Keratinocyte (primary cell): ENCODE measurements at regions not wholly inside any gene's neighbourhood (a gene's known extent, or its start where the extent isn't known, plus 50 kb on each side); places are given as distances from the start of the nearest gene placed in this dataset.

Experiments used
- DNase-seq: peaks from one replicate; pipeline ENCODE4 v3.0.0-alpha.2; 2011; ENCODE audit warnings: low read depth, missing footprints, low spot score
- FAIRE-seq: peaks from 2 replicates; lab custom pipeline; 2011; peaks lifted over from hg19 to GRCh38; lab: Jason Lieb, UNC
- H2AFZ ChIP-seq: 2 replicates; pipeline ENCODE4 v1.6.0; 2012; ENCODE audit warnings: low read length, control low read depth, inconsistent platforms; ENCODE audit not compliant: control insufficient read depth
- H3K27ac ChIP-seq: 2 replicates; pipeline ENCODE4 v1.5.1; 2011; ENCODE audit warnings: low read length; ENCODE audit not compliant: control insufficient read depth, insufficient read depth
- H3K27me3 ChIP-seq: 3 replicates; pipeline ENCODE4 v1.6.0; 2011; ENCODE audit warnings: low read length; ENCODE audit not compliant: control insufficient read depth, insufficient read depth; ENCODE audit errors: extremely low read depth
- H3K36me3 ChIP-seq, 2 experiments: 2 replicates in 1 of 2; 3 replicates in 1 of 2; pipeline ENCODE4 v1.5.1; 2011; ENCODE audit warnings: low read length in 2 of 2, mild to moderate bottlenecking in 1 of 2; ENCODE audit not compliant: control insufficient read depth in 2 of 2, insufficient read depth in 2 of 2; ENCODE audit errors: extremely low read depth in 1 of 2
- H3K4me1 ChIP-seq: 3 replicates; pipeline ENCODE4 v1.5.1; 2011; ENCODE audit warnings: low read length; ENCODE audit not compliant: control insufficient read depth, insufficient read depth; ENCODE audit errors: extremely low read depth
- H3K4me2 ChIP-seq: 3 replicates; pipeline ENCODE4 v1.6.0; 2011; ENCODE audit warnings: low read depth, low read length; ENCODE audit not compliant: control insufficient read depth, insufficient read depth; ENCODE audit errors: extremely low read depth
- H3K4me3 ChIP-seq, 3 experiments: fragments of 200-600 bp in 1 of 3; sonication (generic) in 1 of 3; 2 replicates in 2 of 3; 3 replicates in 1 of 3; pipeline ENCODE4 v1.5.1; 2011 to 2016; ENCODE audit warnings: low read length in 3 of 3, mild to moderate bottlenecking in 3 of 3, control low read depth in 2 of 3, inconsistent platforms in 1 of 3, low read depth in 1 of 3, mixed read lengths in 1 of 3, mixed run types in 1 of 3, moderate library complexity in 1 of 3; ENCODE audit not compliant: control insufficient read depth in 2 of 3, insufficient read depth in 2 of 3; ENCODE audit errors: extremely low read depth in 1 of 3
- H3K79me2 ChIP-seq: 2 replicates; pipeline ENCODE4 v1.6.0; 2012; ENCODE audit warnings: low read length; ENCODE audit not compliant: control insufficient read depth, insufficient read depth
- H3K9ac ChIP-seq: 3 replicates; pipeline ENCODE4 v1.6.0; 2011; ENCODE audit warnings: low read length; ENCODE audit not compliant: control insufficient read depth, insufficient read depth; ENCODE audit errors: extremely low read depth
- H3K9me1 ChIP-seq: 3 replicates; pipeline ENCODE4 v1.6.0; 2011; ENCODE audit warnings: low read length; ENCODE audit not compliant: control insufficient read depth, insufficient read depth; ENCODE audit errors: extremely low read depth
- H3K9me3 ChIP-seq: 2 replicates; pipeline ENCODE4 v1.5.1; 2012; ENCODE audit warnings: low read depth, low read length; ENCODE audit not compliant: control insufficient read depth
- H4K20me1 ChIP-seq: 3 replicates; pipeline ENCODE4 v1.6.0; 2011; ENCODE audit warnings: low read length; ENCODE audit not compliant: control insufficient read depth, insufficient read depth; ENCODE audit errors: extremely low read depth
- CTCF ChIP-seq, 3 experiments: IDR thresholded peaks in 1 of 3; conservative IDR thresholded peaks in 1 of 3; optimal IDR thresholded peaks in 1 of 3; 2 replicates in 2 of 3; 3 replicates in 1 of 3; pipeline versions ENCODE3 to v1.5.1; 2011; ENCODE audit warnings: low read length in 3 of 3, mild to moderate bottlenecking in 3 of 3, moderate library complexity in 2 of 3, control low read depth in 1 of 3, inconsistent platforms in 1 of 3; ENCODE audit not compliant: insufficient read depth in 2 of 3; ENCODE audit errors: extremely low read depth in 1 of 3
- EZH2 ChIP-seq: IDR thresholded peaks from one replicate; pipeline ENCODE4 v1.6.1; 2012; ENCODE audit warnings: inconsistent platforms, mild to moderate bottlenecking, low read length, moderate library complexity
- dilution Hi-C: fragments of 300-500 bp; cut with MboI; formaldehyde crosslinking; loops from one replicate; pipeline ENCODE4 v1.7.0; 2020; ENCODE audit warnings: low sequenced_read_pairs; ENCODE audit not compliant: extremely low pct_ligation_motif_present

GRCh38 chr14:38500125-38500524, 244.2 kb upstream of the CLEC14A start:
- Histone ChIP-seq H4K20me1 (no peaks in the 10 kb centered on the region), H2AFZ (no peak overlapping the region), H3K79me2 (no peaks in the 10 kb centered on the region), H3K27ac (no peak overlapping the region), H3K4me3 (no peak overlapping the region), H3K36me3 (no peaks in the 10 kb centered on the region), H3K27me3 (no peaks in the 10 kb centered on the region), H3K4me1 (no peaks in the 10 kb centered on the region), H3K4me2 (no peak overlapping the region), H3K9me3 (no peaks in the 10 kb centered on the region), H3K9ac (no peak overlapping the region), H3K9me1 (no peaks in the 10 kb centered on the region)
- dilution Hi-C loops: no loop called here
- no peak for TF ChIP-seq CTCF (optimal IDR thresholded peaks at IDR 0.05 in 1 of 3, IDR thresholded peaks at IDR 0.05 in 1 of 3, conservative IDR thresholded peaks at IDR 0.05 in 1 of 3; ENCODE audit: extremely low read depth in 1 of 3, insufficient read depth in 2 of 3, low read length in 3 of 3)
- no peak for TF ChIP-seq EZH2
- DNase-seq (no peak), FAIRE-seq (no peak)

- Histone ChIP-seq H3K4me1 (no peaks in the 10 kb centered on the region), H3K27ac (no peak overlapping the region), H3K36me3 (no peaks in the 10 kb centered on the region), H2AFZ (no peak overlapping the region), H4K20me1 (no peaks in the 10 kb centered on the region), H3K79me2 (no peaks in the 10 kb centered on the region), H3K4me3 (no peak overlapping the region), H3K27me3 (no peaks in the 10 kb centered on the region), H3K9me1 (no peaks in the 10 kb centered on the region), H3K9me3 (no peaks in the 10 kb centered on the region), H3K4me2 (no peak overlapping the region), H3K9ac (no peak overlapping the region)
- no peak for FAIRE-seq
- dilution Hi-C loops: no loop called here
- no peak for DNase-seq
- TF ChIP-seq CTCF (optimal IDR thresholded peaks at IDR 0.05 in 1 of 3, IDR thresholded peaks at IDR 0.05 in 1 of 3, conservative IDR thresholded peaks at IDR 0.05 in 1 of 3; ENCODE audit: extremely low read depth in 1 of 3, insufficient read depth in 2 of 3, low read length in 3 of 3): no peak
- no peak for TF ChIP-seq EZH2
These were observed 240.2 kb upstream of the CLEC14A start for GRCh38 chr14:38496092-38496491.
